HEK293 (cell line): ENCODE measurements at regions not wholly inside any gene's neighbourhood (a gene's known extent, or its start where the extent isn't known, plus 50 kb on each side); places are given as distances from the start of the nearest gene placed in this dataset.

Source experiments
- CTCF ChIA-PET: fragments of 350-600 bp; formaldehyde crosslinking; extraction: SDS; loops from one replicate; lab custom pipeline; 2021; ENCODE audit warnings: antibody characterized with exemption; lab: Yijun Ruan, JAX
- POLR2A ChIA-PET: fragments of 300-600 bp; formaldehyde crosslinking; extraction: SDS; loops from one replicate; lab custom pipeline; 2020; ENCODE audit warnings: antibody characterized with exemption, inconsistent platforms; lab: Yijun Ruan, JAX
- H3K27ac ChIP-seq: fragments of 200-500 bp; sonication (Bioruptor generic); 2 replicates; pipeline ENCODE4 v1.5.1; 2014; ENCODE audit warnings: low read depth, low read length, control low read depth, inconsistent platforms; ENCODE audit errors: extremely low read depth
- H3K36me3 ChIP-seq, 2 experiments: fragments of 200-500 bp in 1 of 2; sonication (Bioruptor generic) in 1 of 2; 1 replicate in 1 of 2; 2 replicates in 1 of 2; pipeline ENCODE4 v1.5.1; 2014 to 2017; ENCODE audit warnings: inconsistent platforms in 2 of 2, low read length in 2 of 2; ENCODE audit not compliant: control insufficient read depth in 2 of 2, insufficient read depth in 1 of 2
- H3K4me1 ChIP-seq: fragments of 200-500 bp; sonication (Bioruptor generic); 2 replicates; pipeline ENCODE4 v1.5.1; 2014; ENCODE audit warnings: mild to moderate bottlenecking, low read length, inconsistent platforms; ENCODE audit not compliant: control insufficient read depth, insufficient read depth
- H3K4me3 ChIP-seq: 2 replicates; pipeline ENCODE4 v1.5.1; 2011; ENCODE audit warnings: low read depth, mild to moderate bottlenecking, control low read depth, low read length, moderate library complexity
- H3K9me3 ChIP-seq: fragments of 200-500 bp; sonication (Bioruptor generic); 2 replicates; pipeline ENCODE4 v1.5.1; 2014; ENCODE audit warnings: low read depth, low read length, inconsistent platforms; ENCODE audit not compliant: control insufficient read depth, insufficient read depth
- FEZF1 ChIP-seq: fragments of 450-650 bp; formaldehyde crosslinking; IDR thresholded peaks from 2 replicates; pipeline ENCODE4 v1.5.1; 2016; ENCODE audit warnings: missing biosample characterization, missing genetic modification characterization
- GLI2 ChIP-seq: fragments of 450-650 bp; formaldehyde crosslinking; IDR thresholded peaks from 2 replicates; pipeline ENCODE4; 2017; ENCODE audit warnings: missing biosample characterization, missing genetic modification characterization, low read depth, borderline replicate concordance
- MZF1 ChIP-seq: fragments of 450-650 bp; formaldehyde crosslinking; IDR thresholded peaks from 2 replicates; pipeline ENCODE4 v1.5.1; 2017; ENCODE audit warnings: missing biosample characterization, missing genetic modification characterization, borderline replicate concordance
- SALL2 ChIP-seq: fragments of 450-650 bp; formaldehyde crosslinking; IDR thresholded peaks from 2 replicates; pipeline ENCODE4 v1.5.0; 2017; ENCODE audit warnings: missing biosample characterization, mild to moderate bottlenecking, missing genetic modification characterization, borderline replicate concordance
- YY2 ChIP-seq: fragments of 450-650 bp; formaldehyde crosslinking; IDR thresholded peaks from 2 replicates; pipeline ENCODE4 v1.5.1; 2016; ENCODE audit warnings: missing biosample characterization, missing genetic modification characterization
- ZBTB8A ChIP-seq: fragments of 450-650 bp; formaldehyde crosslinking; IDR thresholded peaks from 2 replicates; pipeline ENCODE4 v1.5.1; 2016; ENCODE audit warnings: missing biosample characterization, missing genetic modification characterization
- ZNF16 ChIP-seq: fragments of 450-650 bp; formaldehyde crosslinking; IDR thresholded peaks from 2 replicates; pipeline ENCODE4 v1.5.1; 2016; ENCODE audit warnings: low read depth, missing biosample characterization, missing genetic modification characterization
- ZNF169 ChIP-seq: fragments of 450-650 bp; formaldehyde crosslinking; IDR thresholded peaks from 2 replicates; pipeline ENCODE4 v1.5.1; 2016; ENCODE audit warnings: missing biosample characterization, missing genetic modification characterization
- ZNF175 ChIP-seq: fragments of 450-650 bp; formaldehyde crosslinking; IDR thresholded peaks from 2 replicates; pipeline ENCODE4 v1.5.1; 2016; ENCODE audit warnings: missing biosample characterization, missing genetic modification characterization
- ZNF239 ChIP-seq: fragments of 450-650 bp; formaldehyde crosslinking; IDR thresholded peaks from 2 replicates; pipeline ENCODE4 v1.5.1; 2016; ENCODE audit warnings: missing biosample characterization, missing genetic modification characterization
- ZNF324 ChIP-seq: fragments of 450-650 bp; formaldehyde crosslinking; IDR thresholded peaks from 2 replicates; pipeline ENCODE4 v1.5.1; 2016; ENCODE audit warnings: missing biosample characterization, missing genetic modification characterization
- ZNF341 ChIP-seq: fragments of 450-650 bp; formaldehyde crosslinking; IDR thresholded peaks from 2 replicates; pipeline ENCODE4; 2016; ENCODE audit warnings: low read depth, missing biosample characterization, missing genetic modification characterization
- ZNF48 ChIP-seq: fragments of 450-650 bp; formaldehyde crosslinking; IDR thresholded peaks from 2 replicates; pipeline ENCODE4 v1.5.1; 2016; ENCODE audit warnings: missing biosample characterization, missing genetic modification characterization
- ZNF621 ChIP-seq: fragments of 450-650 bp; formaldehyde crosslinking; IDR thresholded peaks from 2 replicates; pipeline ENCODE4 v1.5.1; 2017; ENCODE audit warnings: missing biosample characterization, missing genetic modification characterization
- ZNF624 ChIP-seq: fragments of 450-650 bp; formaldehyde crosslinking; IDR thresholded peaks from 2 replicates; pipeline ENCODE4 v1.5.1; 2017; ENCODE audit warnings: missing biosample characterization, missing genetic modification characterization
- ZNF654 ChIP-seq: fragments of 450-650 bp; formaldehyde crosslinking; IDR thresholded peaks from 2 replicates; pipeline ENCODE4 v1.5.1; 2016; ENCODE audit warnings: low read depth, missing biosample characterization, missing genetic modification characterization
- TF ChIP-seq, protein P1 (sequence below): fragments of 450-650 bp; formaldehyde crosslinking; IDR thresholded peaks from 2 replicates; pipeline ENCODE4 v1.5.1; 2016; ENCODE audit warnings: missing biosample characterization, missing genetic modification characterization
- TF ChIP-seq, protein P2 (sequence below): fragments of 450-650 bp; formaldehyde crosslinking; conservative IDR thresholded peaks from 2 replicates; pipeline ENCODE4 v1.5.1; 2016; ENCODE audit warnings: low read depth, missing biosample characterization, missing genetic modification characterization
- TF ChIP-seq, protein P3 (sequence below): fragments of 450-650 bp; formaldehyde crosslinking; IDR thresholded peaks from 2 replicates; pipeline ENCODE4 v1.5.1; 2016; ENCODE audit warnings: missing biosample characterization, missing genetic modification characterization
- TF ChIP-seq, protein P4 (sequence below): fragments of 450-650 bp; formaldehyde crosslinking; IDR thresholded peaks from 2 replicates; pipeline ENCODE4 v1.5.1; 2017; ENCODE audit warnings: missing biosample characterization, missing genetic modification characterization

DNA sequence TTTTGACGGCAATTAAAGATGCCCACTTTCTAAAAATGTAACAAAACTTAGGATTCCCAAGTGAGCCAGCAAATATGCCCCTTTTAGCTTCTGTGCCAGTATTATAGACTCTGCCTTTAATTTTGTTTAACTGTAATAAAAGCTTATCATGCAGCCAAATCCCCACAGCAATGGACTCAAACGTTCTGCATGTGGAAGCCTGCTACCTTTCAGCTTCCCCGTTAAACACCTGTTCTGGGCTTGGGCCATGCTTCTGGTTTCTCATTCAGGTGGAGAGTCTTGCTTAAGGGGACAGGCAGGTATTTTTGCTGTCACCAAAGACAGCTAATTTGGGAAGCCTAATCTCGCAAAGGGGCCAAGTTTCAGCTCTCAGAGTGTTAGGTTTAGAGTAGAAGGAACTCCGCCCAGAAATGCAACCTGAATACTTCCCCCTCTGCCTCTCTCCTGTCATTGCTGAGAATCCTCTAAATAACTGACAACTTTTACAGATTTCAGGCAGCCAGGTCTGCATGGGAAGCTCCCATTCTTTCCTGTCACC, 399.4 kb upstream of the ATP11B start:
- Histone ChIP-seq H3K4me3 (no peak overlapping the region), H3K36me3 (no peaks in the 10 kb centered on the region), H3K27ac (no peak overlapping the region), H3K9me3 (no peaks in the 10 kb centered on the region), H3K4me1 (peaks cover 6% of the 10 kb centered on the region)
- POLR2A ChIA-PET, result no interaction called here
- CTCF ChIA-PET, result interaction anchor here (0.6 kb wide), 1 partner anchor 107 kb away, joined by 3 read pairs; no protein-coding TSS in a partner anchor
- TF ChIP-seq, protein P1, sequence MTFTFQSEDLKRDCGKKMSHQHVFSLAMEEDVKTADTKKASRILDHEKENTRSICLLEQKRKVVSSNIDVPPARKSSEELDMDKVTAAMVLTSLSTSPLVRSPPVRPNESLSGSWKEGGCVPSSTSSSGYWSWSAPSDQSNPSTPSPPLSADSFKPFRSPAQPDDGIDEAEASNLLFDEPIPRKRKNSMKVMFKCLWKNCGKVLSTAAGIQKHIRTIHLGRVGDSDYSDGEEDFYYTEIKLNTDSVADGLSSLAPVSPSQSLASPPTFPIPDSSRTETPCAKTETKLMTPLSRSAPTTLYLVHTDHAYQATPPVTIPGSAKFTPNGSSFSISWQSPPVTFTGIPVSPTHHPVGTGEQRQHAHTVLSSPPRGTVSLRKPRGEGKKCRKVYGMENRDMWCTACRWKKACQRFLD (tag by site-specific recombination), result no peak
- TF ChIP-seq, protein P2, sequence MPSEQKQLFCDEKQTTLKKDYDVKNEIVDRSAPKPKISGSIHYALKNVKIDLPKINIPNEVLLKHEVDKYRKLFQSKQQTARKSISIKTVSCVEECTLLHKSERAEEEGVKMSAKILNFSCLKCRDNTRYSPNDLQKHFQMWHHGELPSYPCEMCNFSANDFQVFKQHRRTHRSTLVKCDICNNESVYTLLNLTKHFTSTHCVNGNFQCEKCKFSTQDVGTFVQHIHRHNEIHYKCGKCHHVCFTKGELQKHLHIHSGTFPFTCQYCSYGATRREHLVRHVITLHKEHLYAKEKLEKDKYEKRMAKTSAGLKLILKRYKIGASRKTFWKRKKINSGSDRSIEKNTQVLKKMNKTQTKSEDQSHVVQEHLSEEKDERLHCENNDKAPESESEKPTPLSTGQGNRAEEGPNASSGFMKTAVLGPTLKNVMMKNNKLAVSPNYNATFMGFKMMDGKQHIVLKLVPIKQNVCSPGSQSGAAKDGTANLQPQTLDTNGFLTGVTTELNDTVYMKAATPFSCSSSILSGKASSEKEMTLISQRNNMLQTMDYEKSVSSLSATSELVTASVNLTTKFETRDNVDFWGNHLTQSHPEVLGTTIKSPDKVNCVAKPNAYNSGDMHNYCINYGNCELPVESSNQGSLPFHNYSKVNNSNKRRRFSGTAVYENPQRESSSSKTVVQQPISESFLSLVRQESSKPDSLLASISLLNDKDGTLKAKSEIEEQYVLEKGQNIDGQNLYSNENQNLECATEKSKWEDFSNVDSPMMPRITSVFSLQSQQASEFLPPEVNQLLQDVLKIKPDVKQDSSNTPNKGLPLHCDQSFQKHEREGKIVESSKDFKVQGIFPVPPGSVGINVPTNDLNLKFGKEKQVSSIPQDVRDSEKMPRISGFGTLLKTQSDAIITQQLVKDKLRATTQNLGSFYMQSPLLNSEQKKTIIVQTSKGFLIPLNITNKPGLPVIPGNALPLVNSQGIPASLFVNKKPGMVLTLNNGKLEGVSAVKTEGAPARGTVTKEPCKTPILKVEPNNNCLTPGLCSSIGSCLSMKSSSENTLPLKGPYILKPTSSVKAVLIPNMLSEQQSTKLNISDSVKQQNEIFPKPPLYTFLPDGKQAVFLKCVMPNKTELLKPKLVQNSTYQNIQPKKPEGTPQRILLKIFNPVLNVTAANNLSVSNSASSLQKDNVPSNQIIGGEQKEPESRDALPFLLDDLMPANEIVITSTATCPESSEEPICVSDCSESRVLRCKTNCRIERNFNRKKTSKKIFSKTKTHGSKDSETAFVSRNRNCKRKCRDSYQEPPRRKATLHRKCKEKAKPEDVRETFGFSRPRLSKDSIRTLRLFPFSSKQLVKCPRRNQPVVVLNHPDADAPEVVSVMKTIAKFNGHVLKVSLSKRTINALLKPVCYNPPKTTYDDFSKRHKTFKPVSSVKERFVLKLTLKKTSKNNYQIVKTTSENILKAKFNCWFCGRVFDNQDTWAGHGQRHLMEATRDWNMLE, result no peak
- TF ChIP-seq ZNF175 (tag by site-specific recombination), result no peak
- TF ChIP-seq ZNF624, result no peak
- TF ChIP-seq ZNF324, result no peak
- no peak for TF ChIP-seq GLI2
- TF ChIP-seq ZBTB8A (tag by site-specific recombination), result no peak
- no peak for TF ChIP-seq ZNF341 (tag by site-specific recombination)
- no peak for TF ChIP-seq ZNF48 (tag by site-specific recombination)
- no peak for TF ChIP-seq YY2 (tag by site-specific recombination)
- no peak for TF ChIP-seq ZNF239 (tag by site-specific recombination)
- TF ChIP-seq, protein P3, sequence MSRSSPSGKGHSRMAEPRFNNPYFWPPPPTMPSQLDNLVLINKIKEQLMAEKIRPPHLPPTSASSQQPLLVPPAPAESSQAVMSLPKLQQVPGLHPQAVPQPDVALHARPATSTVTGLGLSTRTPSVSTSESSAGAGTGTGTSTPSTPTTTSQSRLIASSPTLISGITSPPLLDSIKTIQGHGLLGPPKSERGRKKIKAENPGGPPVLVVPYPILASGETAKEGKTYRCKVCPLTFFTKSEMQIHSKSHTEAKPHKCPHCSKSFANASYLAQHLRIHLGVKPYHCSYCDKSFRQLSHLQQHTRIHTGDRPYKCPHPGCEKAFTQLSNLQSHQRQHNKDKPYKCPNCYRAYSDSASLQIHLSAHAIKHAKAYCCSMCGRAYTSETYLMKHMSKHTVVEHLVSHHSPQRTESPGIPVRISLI (tag by site-specific recombination), result no peak
- TF ChIP-seq, protein P4, sequence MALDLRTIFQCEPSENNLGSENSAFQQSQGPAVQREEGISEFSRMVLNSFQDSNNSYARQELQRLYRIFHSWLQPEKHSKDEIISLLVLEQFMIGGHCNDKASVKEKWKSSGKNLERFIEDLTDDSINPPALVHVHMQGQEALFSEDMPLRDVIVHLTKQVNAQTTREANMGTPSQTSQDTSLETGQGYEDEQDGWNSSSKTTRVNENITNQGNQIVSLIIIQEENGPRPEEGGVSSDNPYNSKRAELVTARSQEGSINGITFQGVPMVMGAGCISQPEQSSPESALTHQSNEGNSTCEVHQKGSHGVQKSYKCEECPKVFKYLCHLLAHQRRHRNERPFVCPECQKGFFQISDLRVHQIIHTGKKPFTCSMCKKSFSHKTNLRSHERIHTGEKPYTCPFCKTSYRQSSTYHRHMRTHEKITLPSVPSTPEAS (tag by site-specific recombination), result no peak
- no peak for TF ChIP-seq ZNF621 (tag by site-specific recombination)
- no peak for TF ChIP-seq ZNF654 (tag by site-specific recombination)
- no peak for TF ChIP-seq ZNF169 (tag by site-specific recombination)
- TF ChIP-seq MZF1 (tag by site-specific recombination), result no peak
- TF ChIP-seq ZNF16, result no peak
- TF ChIP-seq FEZF1 (tag by site-specific recombination), result no peak
- TF ChIP-seq SALL2 (tag by site-specific recombination), result no peak
